Neural cell (in vitro differentiated cells): ENCODE measurements at regions not wholly inside any gene's neighbourhood (a gene's known extent, or its start where the extent isn't known, plus 50 kb on each side); places are given as distances from the start of the nearest gene placed in this dataset.
A peak's percentile ranks its signal among the peaks of the same experiment; 100 is the strongest.

ENCODE experiments used
- H2AFZ ChIP-seq: fragments of 200-600, 300-800 bp; sonication (generic), shearing (Covaris generic); 2 replicates; pipeline ENCODE4 v1.6.0; 2014; ENCODE audit warnings: low read depth, mild to moderate bottlenecking, antibody characterized with exemption, low read length, moderate library complexity
- H3F3A ChIP-seq: fragments of 200-600 bp; shearing (Covaris generic); 2 replicates; pipeline ENCODE4 v1.6.1; 2016; ENCODE audit warnings: mild to moderate bottlenecking, moderate library complexity, mixed read lengths, antibody characterized with exemption, low read length; ENCODE audit not compliant: insufficient read depth, poor library complexity, severe bottlenecking
- H3K27ac ChIP-seq: fragments of 200-600, 300-800 bp; sonication (generic), shearing (Covaris generic); 2 replicates; pipeline ENCODE4 v1.5.1; 2014; ENCODE audit warnings: mild to moderate bottlenecking, low read length, moderate library complexity
- H3K27me3 ChIP-seq: fragments of 300-800, 200-600 bp; sonication (generic), shearing (Covaris generic); 2 replicates; pipeline ENCODE4 v1.6.0; 2014; ENCODE audit warnings: mild to moderate bottlenecking, low read depth, low read length, moderate library complexity; ENCODE audit not compliant: insufficient read depth
- H3K36me3 ChIP-seq: fragments of 300-800, 200-600 bp; sonication (generic), shearing (Covaris generic); 2 replicates; pipeline ENCODE4 v1.5.1; 2014; ENCODE audit warnings: mild to moderate bottlenecking, antibody characterized with exemption, low read length, moderate library complexity; ENCODE audit not compliant: insufficient read depth
- H3K4me2 ChIP-seq: fragments of 300-800, 200-600 bp; sonication (generic), shearing (Covaris generic); 2 replicates; pipeline ENCODE4 v1.6.0; 2014; ENCODE audit warnings: mild to moderate bottlenecking, low read length
- H3K4me3 ChIP-seq: fragments of 300-800, 200-600 bp; sonication (generic), shearing (Covaris generic); 2 replicates; pipeline ENCODE4 v1.5.1; 2014; ENCODE audit warnings: mild to moderate bottlenecking, low read length, moderate library complexity
- H3K79me2 ChIP-seq: fragments of 200-600 bp; shearing (Covaris generic); replicated peaks from 2 replicates; pipeline ENCODE4 v1.6.0; 2014; ENCODE audit warnings: mild to moderate bottlenecking, low read length, moderate library complexity; ENCODE audit not compliant: insufficient read depth
- H3K9ac ChIP-seq: fragments of 300-800, 200-600 bp; sonication (generic), shearing (Covaris generic); 2 replicates; pipeline ENCODE4 v1.6.1; 2016; ENCODE audit warnings: mild to moderate bottlenecking, low read length, mixed read lengths
- H3K9me2 ChIP-seq: fragments of 200-600 bp; shearing (Covaris generic); 2 replicates; pipeline ENCODE4 v1.6.1; 2016; ENCODE audit warnings: mild to moderate bottlenecking, low read length, mixed read lengths; ENCODE audit not compliant: insufficient read depth
- H3K9me3 ChIP-seq: fragments of 200-600, 300-800 bp; sonication (generic), shearing (Covaris generic); 2 replicates; pipeline ENCODE4 v1.6.1; 2016; ENCODE audit warnings: mild to moderate bottlenecking, mixed run types, low read length, moderate library complexity, mixed read lengths
- H4K20me1 ChIP-seq: fragments of 200-600 bp; shearing (Covaris generic); 2 replicates; pipeline ENCODE4 v1.6.1; 2016; ENCODE audit warnings: mild to moderate bottlenecking, mixed run types; ENCODE audit not compliant: insufficient read depth
- CTCF ChIP-seq: fragments of 450-650 bp; IDR thresholded peaks from 2 replicates; pipeline ENCODE4 v1.5.1; 2014; ENCODE audit warnings: antibody characterized with exemption, mild to moderate bottlenecking, moderate library complexity; ENCODE audit not compliant: poor library complexity, severe bottlenecking
- EP300 ChIP-seq: fragments of 450-650 bp; conservative IDR thresholded peaks from 2 replicates; pipeline ENCODE4 v1.6.1; 2014; ENCODE audit warnings: antibody characterized with exemption, mild to moderate bottlenecking, moderate library complexity; ENCODE audit not compliant: poor library complexity, severe bottlenecking
- EZH2 ChIP-seq: fragments of 200-600, 300-800 bp; shearing (Covaris generic), sonication (generic); IDR thresholded peaks from 2 replicates; pipeline ENCODE4 v1.6.1; 2014; ENCODE audit warnings: antibody characterized with exemption, low read length, borderline replicate concordance, mild to moderate bottlenecking; ENCODE audit not compliant: insufficient read depth, poor library complexity, severe bottlenecking
- MXI1 ChIP-seq: fragments of 450-650 bp; conservative IDR thresholded peaks from 2 replicates; pipeline ENCODE4 v1.6.1; 2014; ENCODE audit warnings: antibody characterized with exemption, mild to moderate bottlenecking; ENCODE audit not compliant: poor library complexity, severe bottlenecking
- POLR2AphosphoS5 ChIP-seq: IDR thresholded peaks from 2 replicates; pipeline ENCODE4 v1.6.1; 2012
- RAD21 ChIP-seq: fragments of 450-650 bp; conservative IDR thresholded peaks from 2 replicates; pipeline ENCODE4 v1.6.1; 2014; ENCODE audit warnings: antibody characterized with exemption, mild to moderate bottlenecking, moderate library complexity
- SMC3 ChIP-seq: fragments of 450-650 bp; conservative IDR thresholded peaks from 2 replicates; pipeline ENCODE4 v1.6.1; 2014; ENCODE audit warnings: antibody characterized with exemption, mild to moderate bottlenecking, moderate library complexity; ENCODE audit not compliant: poor library complexity
- TAF1 ChIP-seq: IDR thresholded peaks from 2 replicates; pipeline ENCODE4 v1.6.1; 2012; ENCODE audit warnings: low read depth
- TF ChIP-seq, protein P1 (sequence below): IDR thresholded peaks from 2 replicates; pipeline ENCODE4 v1.6.1; 2012; ENCODE audit warnings: borderline replicate concordance

DNA sequence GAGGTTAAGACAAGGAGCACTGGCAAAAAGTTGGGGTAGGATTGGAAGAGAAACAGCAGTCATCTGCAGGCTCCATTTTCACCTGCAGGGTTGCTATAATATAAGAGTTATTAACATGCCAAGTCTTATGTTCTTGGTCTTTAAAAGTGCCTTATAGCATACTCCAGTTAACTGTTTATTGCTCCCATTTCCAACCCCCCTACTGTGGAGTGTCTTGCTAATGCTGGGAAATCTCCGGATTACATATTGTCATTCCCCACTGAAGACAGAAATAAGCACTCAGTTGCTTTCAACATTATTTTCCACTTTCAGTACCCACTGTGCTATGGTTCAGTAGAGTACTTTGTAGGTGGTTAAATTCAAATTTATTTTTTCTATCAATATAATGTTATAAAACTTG lies 1014.3 kb downstream of the RPA4 start:
- no peaks in the 10 kb centered on the region for H4K20me1 ChIP-seq
- H3K79me2 ChIP-seq, result no peaks in the 10 kb centered on the region
- no peak overlapping the region for H3K9ac ChIP-seq
- no peaks in the 10 kb centered on the region for H3K36me3 ChIP-seq
- H3K27ac ChIP-seq, result no peak overlapping the region
- no peaks in the 10 kb centered on the region for H3K9me3 ChIP-seq
- no peaks in the 10 kb centered on the region for H3K9me2 ChIP-seq
- no peak for TF ChIP-seq RAD21
- TF ChIP-seq CTCF, result peak; percentile 12
- peak; percentile 31 for TF ChIP-seq EP300
- TF ChIP-seq, protein P1, sequence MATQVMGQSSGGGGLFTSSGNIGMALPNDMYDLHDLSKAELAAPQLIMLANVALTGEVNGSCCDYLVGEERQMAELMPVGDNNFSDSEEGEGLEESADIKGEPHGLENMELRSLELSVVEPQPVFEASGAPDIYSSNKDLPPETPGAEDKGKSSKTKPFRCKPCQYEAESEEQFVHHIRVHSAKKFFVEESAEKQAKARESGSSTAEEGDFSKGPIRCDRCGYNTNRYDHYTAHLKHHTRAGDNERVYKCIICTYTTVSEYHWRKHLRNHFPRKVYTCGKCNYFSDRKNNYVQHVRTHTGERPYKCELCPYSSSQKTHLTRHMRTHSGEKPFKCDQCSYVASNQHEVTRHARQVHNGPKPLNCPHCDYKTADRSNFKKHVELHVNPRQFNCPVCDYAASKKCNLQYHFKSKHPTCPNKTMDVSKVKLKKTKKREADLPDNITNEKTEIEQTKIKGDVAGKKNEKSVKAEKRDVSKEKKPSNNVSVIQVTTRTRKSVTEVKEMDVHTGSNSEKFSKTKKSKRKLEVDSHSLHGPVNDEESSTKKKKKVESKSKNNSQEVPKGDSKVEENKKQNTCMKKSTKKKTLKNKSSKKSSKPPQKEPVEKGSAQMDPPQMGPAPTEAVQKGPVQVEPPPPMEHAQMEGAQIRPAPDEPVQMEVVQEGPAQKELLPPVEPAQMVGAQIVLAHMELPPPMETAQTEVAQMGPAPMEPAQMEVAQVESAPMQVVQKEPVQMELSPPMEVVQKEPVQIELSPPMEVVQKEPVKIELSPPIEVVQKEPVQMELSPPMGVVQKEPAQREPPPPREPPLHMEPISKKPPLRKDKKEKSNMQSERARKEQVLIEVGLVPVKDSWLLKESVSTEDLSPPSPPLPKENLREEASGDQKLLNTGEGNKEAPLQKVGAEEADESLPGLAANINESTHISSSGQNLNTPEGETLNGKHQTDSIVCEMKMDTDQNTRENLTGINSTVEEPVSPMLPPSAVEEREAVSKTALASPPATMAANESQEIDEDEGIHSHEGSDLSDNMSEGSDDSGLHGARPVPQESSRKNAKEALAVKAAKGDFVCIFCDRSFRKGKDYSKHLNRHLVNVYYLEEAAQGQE, result peak; percentile 51
- no peak for TF ChIP-seq TAF1
- peak; percentile 64 for TF ChIP-seq POLR2AphosphoS5
- no peak for TF ChIP-seq SMC3
- TF ChIP-seq MXI1, result no peak
- H3F3A ChIP-seq, result no peaks in the 10 kb centered on the region
- no peak overlapping the region for H3K4me2 ChIP-seq
- no peak overlapping the region for H2AFZ ChIP-seq
- no peak overlapping the region for H3K4me3 ChIP-seq
- H3K27me3 ChIP-seq, result no peaks in the 10 kb centered on the region

- Histone ChIP-seq H3K27me3 (no peaks in the 10 kb centered on the region), H3K9ac (no peak overlapping the region), H3K9me3 (no peaks in the 10 kb centered on the region), H3K79me2 (no peaks in the 10 kb centered on the region), H3K4me2 (no peak overlapping the region), H3K27ac (no peak overlapping the region), H4K20me1 (no peaks in the 10 kb centered on the region), H3K36me3 (no peaks in the 10 kb centered on the region), H2AFZ (no peak overlapping the region), H3F3A (no peaks in the 10 kb centered on the region), H3K9me2 (no peaks in the 10 kb centered on the region), H3K4me3 (no peak overlapping the region)
- TF ChIP-seq, protein P1, result no peak
- TF ChIP-seq RAD21 (no peak), SMC3 (no peak), POLR2AphosphoS5 (no peak), EZH2 (no peak), MXI1 (no peak), CTCF (no peak), EP300 (no peak), TAF1 (no peak)
These were observed 1015.1 kb downstream of the RPA4 start for GRCh38 chrX:97898798-97899197.
